CD14-positive monocyte (primary cell): ENCODE measurements at regions not wholly inside any gene's neighbourhood (a gene's known extent, or its start where the extent isn't known, plus 50 kb on each side); places are given as distances from the start of the nearest gene placed in this dataset.

Experiments
- DNase-seq, 3 donors: peaks; one replicate each; pipeline ENCODE4 v3.0.0-alpha.2; 2011 to 2022
- H2AFZ ChIP-seq: 2 replicates; pipeline ENCODE4 v1.6.0; 2012; ENCODE audit warnings: mild to moderate bottlenecking, low read depth, low read length, inconsistent platforms; ENCODE audit not compliant: insufficient read depth, poor library complexity, severe bottlenecking
- H3K27ac ChIP-seq, 2 donors: 1 replicate in 1 of 2; 2 replicates in 1 of 2; pipeline ENCODE4 v1.5.1; 2012 to 2013; ENCODE audit warnings: low read length in 2 of 2, control low read depth in 1 of 2, inconsistent platforms in 1 of 2, low read depth in 1 of 2, mild to moderate bottlenecking in 1 of 2
- H3K27me3 ChIP-seq, 2 donors: one replicate each; pipeline versions ENCODE4 v1.6.0 to v1.6.1; 2011 to 2013; ENCODE audit warnings: low read length in 2 of 2; ENCODE audit not compliant: control insufficient read depth in 2 of 2, insufficient read depth in 2 of 2
- H3K36me3 ChIP-seq, 2 donors: replicated peaks in 1 of 2; 1 replicate in 1 of 2; 2 replicates in 1 of 2; pipeline versions ENCODE4 v1.5.1 to v1.6.1; 2012 to 2013; ENCODE audit warnings: low read length in 2 of 2, control low read depth in 1 of 2, inconsistent platforms in 1 of 2, mild to moderate bottlenecking in 1 of 2; ENCODE audit not compliant: insufficient read depth in 2 of 2, control insufficient read depth in 1 of 2
- H3K4me1 ChIP-seq, 2 donors: 1 replicate in 1 of 2; 2 replicates in 1 of 2; pipeline versions ENCODE4 v1.5.1 to v1.6.1; 2012 to 2013; ENCODE audit warnings: low read length in 2 of 2, control low read depth in 1 of 2, inconsistent platforms in 1 of 2, mild to moderate bottlenecking in 1 of 2, moderate library complexity in 1 of 2; ENCODE audit not compliant: insufficient read depth in 2 of 2, control insufficient read depth in 1 of 2
- H3K4me2 ChIP-seq: replicated peaks from 2 replicates; pipeline ENCODE3; 2012; ENCODE audit warnings: low read length, moderate library complexity, mild to moderate bottlenecking; ENCODE audit not compliant: poor library complexity, severe bottlenecking; ENCODE audit errors: extremely low read depth
- H3K4me3 ChIP-seq, 3 experiments: fragments of 200-600 bp in 1 of 3; sonication (generic) in 1 of 3; replicated peaks in 1 of 3; 1 replicate in 2 of 3; 2 replicates in 1 of 3; pipeline ENCODE4 v1.5.1; 2011 to 2013; ENCODE audit warnings: low read length in 3 of 3, mild to moderate bottlenecking in 3 of 3, control low read depth in 2 of 3, low read depth in 2 of 3, inconsistent platforms in 1 of 3, moderate library complexity in 1 of 3
- H3K79me2 ChIP-seq: 2 replicates; pipeline ENCODE4 v1.6.0; 2012; ENCODE audit warnings: mild to moderate bottlenecking, control low read depth, inconsistent platforms, low read length, moderate library complexity; ENCODE audit not compliant: insufficient read depth
- H3K9ac ChIP-seq: 2 replicates; pipeline ENCODE4 v1.6.0; 2017; ENCODE audit warnings: low read length, mild to moderate bottlenecking; ENCODE audit not compliant: insufficient read depth, poor library complexity, severe bottlenecking
- H3K9me3 ChIP-seq, 2 donors: replicated peaks in 1 of 2; 1 replicate in 1 of 2; 2 replicates in 1 of 2; pipeline versions ENCODE4 v1.5.1 to v1.6.1; 2012 to 2013; ENCODE audit warnings: low read length in 2 of 2, control low read depth in 1 of 2; ENCODE audit not compliant: control insufficient read depth in 1 of 2, insufficient read depth in 1 of 2
- H4K20me1 ChIP-seq: 2 replicates; pipeline ENCODE4 v1.6.0; 2012; ENCODE audit warnings: mild to moderate bottlenecking, low read length, control low read depth, moderate library complexity; ENCODE audit not compliant: insufficient read depth
- H3K27ac Mint-ChIP-seq, 7 donors: one replicate each; pipeline ENCODE4 v1.8.0; 2020; ENCODE audit warnings: mild to moderate bottlenecking in 7 of 7, mixed read lengths in 7 of 7, moderate library complexity in 6 of 7, inconsistent platforms in 2 of 7
- H3K27me3 Mint-ChIP-seq, 3 donors: one replicate each; pipeline ENCODE4 v1.8.0; 2021 to 2022; ENCODE audit warnings: low read depth in 3 of 3, mild to moderate bottlenecking in 3 of 3, mixed read lengths in 3 of 3, moderate library complexity in 3 of 3, inconsistent platforms in 1 of 3
- H3K36me3 Mint-ChIP-seq, 2 donors: one replicate each; pipeline ENCODE4 v1.8.0; 2020; ENCODE audit warnings: mixed read lengths in 2 of 2, inconsistent platforms in 1 of 2, mild to moderate bottlenecking in 1 of 2
- H3K4me1 Mint-ChIP-seq: one replicate; pipeline ENCODE4 v1.8.0; 2020; ENCODE audit warnings: mild to moderate bottlenecking, mixed read lengths
- H3K4me3 Mint-ChIP-seq, 2 donors: one replicate each; pipeline ENCODE4 v1.8.0; 2020; ENCODE audit warnings: mild to moderate bottlenecking in 2 of 2, mixed read lengths in 2 of 2, moderate library complexity in 1 of 2
- H3K9me3 Mint-ChIP-seq, 7 donors: one replicate each; pipeline ENCODE4 v1.8.0; 2020 to 2022; ENCODE audit warnings: mixed read lengths in 7 of 7, mild to moderate bottlenecking in 6 of 7, moderate library complexity in 6 of 7, inconsistent platforms in 2 of 7
- WGBS: methylation state at CpG from one replicate; pipeline ENCODE4 v1.1.5; 2013; ENCODE audit warnings: missing lambda C conversion rate; ENCODE audit not compliant: insufficient coverage; 5-methylcytosine and 5-hydroxymethylcytosine counted together
- intact Hi-C, 2 donors: fragments of 100-400 bp; cut with micrococcal nuclease; formaldehyde crosslinking; loops; one replicate each; pipeline versions ENCODE4 v1.15.0 to v1.15.1; 2023
- TF ChIP-seq, protein P1 (sequence below): fragments of 200-600 bp; IDR thresholded peaks from one replicate; pipeline ENCODE4 v1.8.0; 2022; ENCODE audit warnings: antibody characterized with exemption, mild to moderate bottlenecking

DNA sequence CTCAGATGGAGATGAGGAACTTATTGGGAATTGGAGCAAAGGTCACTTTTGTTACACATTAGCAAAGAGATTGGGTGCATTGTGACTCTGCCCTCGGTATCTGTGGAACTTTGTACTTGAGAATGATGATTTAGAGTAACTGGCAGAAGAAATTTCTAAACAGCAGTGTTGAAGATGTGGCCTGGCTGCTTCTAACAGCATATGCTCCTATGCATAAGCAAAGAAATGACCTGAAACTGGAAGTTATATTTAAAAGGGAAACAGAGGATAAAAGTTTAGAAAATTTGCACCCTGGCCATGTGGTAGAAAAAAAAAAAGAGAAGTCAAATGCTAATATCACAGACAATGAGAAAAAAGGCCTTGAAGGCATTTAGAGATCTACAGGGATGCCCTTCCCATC is 256.8 kb upstream of the ZC3H15 start:
- H3K27ac Mint-ChIP-seq = no peak overlapping the region
- peaks cover 24 to 53% (median 43%) of the 10 kb centered on the region in 7 donors for H3K9me3 Mint-ChIP-seq
- Histone ChIP-seq H3K4me1 (no peaks in the 10 kb centered on the region), H3K4me3 (no peak overlapping the region), H3K9me3 (peaks cover 31 to 33% of the 10 kb centered on the region in 2 donors), H3K36me3 (no peaks in the 10 kb centered on the region), H3K4me2 (no peak overlapping the region), H3K9ac (no peak overlapping the region), H2AFZ (no peak overlapping the region), H3K27ac (no peak overlapping the region), H3K79me2 (no peaks in the 10 kb centered on the region), H4K20me1 (no peaks in the 10 kb centered on the region), H3K27me3 (no peaks in the 10 kb centered on the region)
- TF ChIP-seq, protein P1, sequence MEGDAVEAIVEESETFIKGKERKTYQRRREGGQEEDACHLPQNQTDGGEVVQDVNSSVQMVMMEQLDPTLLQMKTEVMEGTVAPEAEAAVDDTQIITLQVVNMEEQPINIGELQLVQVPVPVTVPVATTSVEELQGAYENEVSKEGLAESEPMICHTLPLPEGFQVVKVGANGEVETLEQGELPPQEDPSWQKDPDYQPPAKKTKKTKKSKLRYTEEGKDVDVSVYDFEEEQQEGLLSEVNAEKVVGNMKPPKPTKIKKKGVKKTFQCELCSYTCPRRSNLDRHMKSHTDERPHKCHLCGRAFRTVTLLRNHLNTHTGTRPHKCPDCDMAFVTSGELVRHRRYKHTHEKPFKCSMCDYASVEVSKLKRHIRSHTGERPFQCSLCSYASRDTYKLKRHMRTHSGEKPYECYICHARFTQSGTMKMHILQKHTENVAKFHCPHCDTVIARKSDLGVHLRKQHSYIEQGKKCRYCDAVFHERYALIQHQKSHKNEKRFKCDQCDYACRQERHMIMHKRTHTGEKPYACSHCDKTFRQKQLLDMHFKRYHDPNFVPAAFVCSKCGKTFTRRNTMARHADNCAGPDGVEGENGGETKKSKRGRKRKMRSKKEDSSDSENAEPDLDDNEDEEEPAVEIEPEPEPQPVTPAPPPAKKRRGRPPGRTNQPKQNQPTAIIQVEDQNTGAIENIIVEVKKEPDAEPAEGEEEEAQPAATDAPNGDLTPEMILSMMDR = no peak
- no peaks in the 10 kb centered on the region for H3K4me1 Mint-ChIP-seq
- no peak overlapping the region for H3K4me3 Mint-ChIP-seq
- no peak for DNase-seq
- H3K27me3 Mint-ChIP-seq = peaks cover 0 to 2% (median 0%) of the 10 kb centered on the region in 3 donors
- intact Hi-C loops = no loop called here
- no peaks in the 10 kb centered on the region for H3K36me3 Mint-ChIP-seq
- WGBS = 71% methylated on average over 1 of the region's 1 CpG

DNA sequence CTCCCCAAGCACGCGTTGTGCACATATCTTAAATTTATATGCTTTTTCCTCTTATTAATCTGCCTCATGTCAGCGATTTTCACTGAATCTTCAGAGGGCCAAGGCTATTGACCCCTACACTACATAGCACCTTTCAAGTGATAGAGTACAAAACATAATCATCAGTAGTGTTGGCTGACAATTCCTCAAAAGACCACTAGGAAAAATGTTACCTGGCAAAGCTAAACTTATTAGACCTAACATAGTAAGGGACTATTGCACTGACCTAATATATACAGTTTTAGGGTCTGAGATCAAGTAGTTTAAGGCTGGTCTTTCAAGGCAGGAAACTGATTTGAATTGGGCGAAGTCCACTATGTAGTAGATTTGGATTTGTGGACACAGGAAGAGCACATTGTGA is 244.2 kb upstream of the ZC3H15 start:
- Histone ChIP-seq H3K9me3 (no peaks in the 10 kb centered on the region), H4K20me1 (no peaks in the 10 kb centered on the region), H3K4me2 (no peak overlapping the region), H3K36me3 (no peaks in the 10 kb centered on the region), H2AFZ (no peak overlapping the region), H3K27me3 (no peaks in the 10 kb centered on the region), H3K9ac (no peak overlapping the region), H3K4me3 (no peak overlapping the region), H3K79me2 (no peaks in the 10 kb centered on the region), H3K4me1 (no peaks in the 10 kb centered on the region), H3K27ac (no peak overlapping the region)
- no peak overlapping the region for H3K4me3 Mint-ChIP-seq
- intact Hi-C loops = no loop called here
- no peak overlapping the region for H3K27ac Mint-ChIP-seq
- peaks cover 2 to 16% (median 5%) of the 10 kb centered on the region in 7 donors for H3K9me3 Mint-ChIP-seq
- 100% methylated on average over 1 of the region's 4 CpGs for WGBS
- no peak for DNase-seq
- TF ChIP-seq, protein P1 = no peak
- H3K4me1 Mint-ChIP-seq = no peaks in the 10 kb centered on the region
- H3K27me3 Mint-ChIP-seq = no peaks in the 10 kb centered on the region
- H3K36me3 Mint-ChIP-seq = no peaks in the 10 kb centered on the region
